ENCODE measurements at regions not wholly inside any gene's neighbourhood (a gene's known extent, or its start where the extent isn't known, plus 50 kb on each side); places are given as distances from the start of the nearest gene placed in this dataset.
A peak's percentile ranks its signal among the peaks of the same experiment; 100 is the strongest.

GRCh38 chr11:42482822-42483221 is 829.0 kb upstream of the API5 start:
- no peak for DNase-seq (ENCODE audit: low read depth in 2 of 2)

- no peak for DNase-seq (ENCODE audit: low read depth in 2 of 2)
Measured at GRCh38 chr11:42490506-42490905, 821.3 kb upstream of the API5 start.

- DNase-seq (ENCODE audit: low read depth in 2 of 2) = no peak
Measured at GRCh38 chr11:42494459-42494858, 817.3 kb upstream of the API5 start.

GRCh38 chr11:42498971-42499370 is 812.8 kb upstream of the API5 start:
- DNase-seq (ENCODE audit: low read depth in 2 of 2) = no peak

- DNase-seq (ENCODE audit: low read depth in 2 of 2) = no peak
Measured at GRCh38 chr11:42502151-42502550, 809.6 kb upstream of the API5 start.

GRCh38 chr11:42521994-42522393 is 789.8 kb upstream of the API5 start:
- no peak for DNase-seq (ENCODE audit: low read depth in 2 of 2)

GRCh38 chr11:42524534-42525227 is 787.1 kb upstream of the API5 start:
- DNase-seq (ENCODE audit: low read depth in 2 of 2) = peak; percentile 33 to 46

GRCh38 chr11:42526426-42526825 is 785.4 kb upstream of the API5 start:
- DNase-seq (ENCODE audit: low read depth in 2 of 2) = no peak

- no peak for DNase-seq (ENCODE audit: low read depth in 2 of 2)
Measured at GRCh38 chr11:42528471-42528870, 783.3 kb upstream of the API5 start.

GRCh38 chr11:42528911-42529310 is 782.9 kb upstream of the API5 start:
- no peak for DNase-seq (ENCODE audit: low read depth in 2 of 2)

- DNase-seq (ENCODE audit: low read depth in 2 of 2) = no peak
Measured at GRCh38 chr11:42536611-42537360, 775.0 kb upstream of the API5 start.

GRCh38 chr11:42542336-42542735 is 769.5 kb upstream of the API5 start:
- DNase-seq (ENCODE audit: low read depth in 2 of 2) = no peak

GRCh38 chr11:42543844-42544419 is 767.9 kb upstream of the API5 start:
- no peak for DNase-seq (ENCODE audit: low read depth in 2 of 2)

GRCh38 chr11:42544726-42545125 is 767.1 kb upstream of the API5 start:
- no peak for DNase-seq (ENCODE audit: low read depth in 2 of 2)

- DNase-seq (ENCODE audit: low read depth in 2 of 2) = no peak
Measured at GRCh38 chr11:42545954-42546353, 765.8 kb upstream of the API5 start.

GRCh38 chr11:42552786-42553185 is 759.0 kb upstream of the API5 start:
- no peak for DNase-seq (ENCODE audit: low read depth in 2 of 2)

- no peak for DNase-seq (ENCODE audit: low read depth in 2 of 2)
Measured at GRCh38 chr11:42555190-42555589, 756.6 kb upstream of the API5 start.

GRCh38 chr11:42571131-42571877 is 740.5 kb upstream of the API5 start:
- no peak for DNase-seq (ENCODE audit: low read depth in 2 of 2)

GRCh38 chr11:42571878-42572610 is 739.8 kb upstream of the API5 start:
- DNase-seq (ENCODE audit: low read depth in 2 of 2) = no peak

GRCh38 chr11:42576318-42576717 is 735.5 kb upstream of the API5 start:
- no peak for DNase-seq (ENCODE audit: low read depth in 2 of 2)

- no peak for DNase-seq (ENCODE audit: low read depth in 2 of 2)
Measured at GRCh38 chr11:42589286-42589685, 722.5 kb upstream of the API5 start.

- no peak for DNase-seq (ENCODE audit: low read depth in 2 of 2)
Measured at GRCh38 chr11:42591841-42592240, 720.0 kb upstream of the API5 start.

Measured in fibroblast of skin of left biceps (primary cell).